Mammary epithelial cell (primary cell): ENCODE measurements at regions not wholly inside any gene's neighbourhood (a gene's known extent, or its start where the extent isn't known, plus 50 kb on each side); places are given as distances from the start of the nearest gene placed in this dataset.

Source experiments
- CTCF ChIP-seq, 2 donors: IDR thresholded peaks in 1 of 2; conservative IDR thresholded peaks in 1 of 2; 2 replicates each; pipeline ENCODE4 v1.5.1; 2011 to 2012; ENCODE audit warnings: inconsistent platforms in 2 of 2, low read length in 2 of 2, mild to moderate bottlenecking in 2 of 2, control low read depth in 1 of 2, low read depth in 1 of 2; ENCODE audit not compliant: insufficient read depth in 1 of 2; ENCODE audit errors: extremely low read depth in 1 of 2
- EZH2 ChIP-seq: IDR thresholded peaks from 2 replicates; pipeline ENCODE4 v1.6.1; 2012; ENCODE audit warnings: low read length, inconsistent platforms, borderline replicate concordance

GRCh38 chr6:101303495-101303894, 90.0 kb upstream of the GRIK2 start:
- TF ChIP-seq CTCF (conservative IDR thresholded peaks at IDR 0.05 in 1 of 2, IDR thresholded peaks at IDR 0.05 in 1 of 2; ENCODE audit: extremely low read depth in 1 of 2, insufficient read depth in 1 of 2, low read depth in 1 of 2, low read length in 2 of 2) (no peak), EZH2 (no peak)
